HG02938 (cell line): ENCODE measurements at regions not wholly inside any gene's neighbourhood (a gene's known extent, or its start where the extent isn't known, plus 50 kb on each side); places are given as distances from the start of the nearest gene placed in this dataset.

Experiments
- ATAC-seq: cut with Tn5 transposase; IDR thresholded peaks from one replicate; pipeline ENCODE4 v1.9.1; 2021; ENCODE audit warnings: mild to moderate bottlenecking, moderate library complexity; ENCODE audit not compliant: unreplicated experiment

DNA sequence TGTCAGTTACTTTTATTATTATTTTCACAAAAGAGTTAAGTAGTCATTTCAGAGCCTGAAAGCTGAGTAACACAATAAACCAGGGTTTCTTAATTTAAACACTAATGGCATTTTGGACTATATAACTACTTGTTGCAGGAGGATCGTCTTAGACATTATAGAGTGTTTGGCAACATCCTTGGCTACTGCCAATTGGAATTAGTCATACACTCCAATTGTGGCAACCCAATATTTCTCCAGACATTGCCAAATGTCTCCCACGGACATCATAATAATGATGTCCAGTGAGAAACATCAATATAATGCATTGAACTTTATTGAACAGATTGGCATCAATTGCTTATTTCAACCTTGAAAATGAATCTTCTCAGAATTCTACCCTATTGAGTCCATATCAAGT, 441.9 kb upstream of the ADGRL4 start:
- ATAC-seq, result no peak

DNA sequence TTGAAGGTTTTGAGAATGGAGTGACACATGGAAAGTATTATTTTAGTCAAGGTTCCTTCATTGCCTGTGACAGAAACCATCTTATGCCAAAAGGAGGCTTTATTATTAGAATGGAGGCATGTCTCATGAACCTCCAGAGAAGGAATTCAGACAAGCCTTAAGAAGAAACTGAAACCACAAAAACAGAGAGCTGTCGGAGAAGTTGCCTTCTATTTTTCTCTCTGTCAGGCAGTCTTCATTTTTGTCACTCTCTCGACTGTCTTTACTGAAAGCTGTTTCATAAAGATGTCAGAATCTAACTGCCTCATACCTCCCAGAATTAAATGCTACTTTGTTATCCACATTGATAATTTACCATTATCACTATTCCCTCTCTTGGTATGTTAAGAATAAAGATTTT, 434.7 kb upstream of the ADGRL4 start:
- no peak for ATAC-seq

DNA sequence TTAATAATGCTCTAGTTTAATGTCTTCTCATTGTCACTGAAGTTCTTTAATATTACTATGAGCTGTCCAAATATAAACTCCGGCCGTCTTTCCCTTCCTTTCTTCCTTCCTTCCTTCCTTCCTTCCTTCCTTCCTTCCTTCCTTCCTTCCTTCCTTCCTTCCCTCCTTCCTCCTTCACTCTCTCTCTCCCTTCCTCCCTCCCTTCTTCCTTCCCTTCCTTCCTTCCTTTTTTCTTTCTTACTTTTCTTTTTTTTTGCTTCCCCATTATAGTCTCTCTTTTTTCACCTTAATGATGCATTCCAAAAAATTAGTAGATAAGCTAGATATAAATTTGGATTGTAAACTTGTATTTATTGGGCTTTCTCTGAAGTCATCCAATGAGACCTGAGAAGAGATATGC, 431.0 kb upstream of the ADGRL4 start:
- ATAC-seq, result no peak

DNA sequence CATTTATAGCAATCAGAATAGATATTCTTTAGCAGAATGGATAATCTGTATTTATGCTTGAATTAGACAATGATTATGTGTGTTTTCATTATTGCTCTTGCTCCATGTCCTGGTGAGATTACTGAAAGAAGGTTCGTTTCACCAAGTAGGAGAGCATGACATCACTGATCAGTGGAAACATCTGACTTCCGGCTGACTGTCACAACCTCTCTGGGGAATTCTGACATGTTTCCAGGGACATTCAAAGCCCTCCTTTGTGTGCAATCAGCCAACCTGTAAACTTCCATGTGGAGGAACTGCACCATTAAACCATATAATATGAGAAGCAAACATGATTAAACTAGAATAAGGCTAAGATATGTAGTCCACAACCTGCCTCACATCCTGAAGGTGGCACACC, 424.8 kb upstream of the ADGRL4 start:
- no peak for ATAC-seq

DNA sequence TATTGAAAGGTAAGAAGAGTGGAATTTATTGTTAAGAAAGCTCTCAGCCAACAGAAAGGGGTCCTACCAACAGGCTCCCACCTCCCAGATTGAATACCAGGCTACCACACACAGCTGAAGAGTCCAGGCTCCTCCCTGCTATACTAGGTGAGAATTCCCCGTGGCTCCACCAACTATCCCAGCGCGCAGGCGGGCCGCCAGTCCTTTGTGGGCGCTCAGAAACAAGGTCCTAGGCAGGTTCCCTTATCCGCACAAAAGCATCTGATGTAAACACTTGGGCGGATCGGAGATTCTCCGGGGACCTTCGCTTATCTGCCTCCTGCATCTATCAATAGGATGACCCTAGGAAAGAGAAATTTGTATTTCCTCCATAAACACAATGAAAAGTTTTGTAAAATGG, 423.9 kb upstream of the ADGRL4 start:
- ATAC-seq, result no peak

DNA sequence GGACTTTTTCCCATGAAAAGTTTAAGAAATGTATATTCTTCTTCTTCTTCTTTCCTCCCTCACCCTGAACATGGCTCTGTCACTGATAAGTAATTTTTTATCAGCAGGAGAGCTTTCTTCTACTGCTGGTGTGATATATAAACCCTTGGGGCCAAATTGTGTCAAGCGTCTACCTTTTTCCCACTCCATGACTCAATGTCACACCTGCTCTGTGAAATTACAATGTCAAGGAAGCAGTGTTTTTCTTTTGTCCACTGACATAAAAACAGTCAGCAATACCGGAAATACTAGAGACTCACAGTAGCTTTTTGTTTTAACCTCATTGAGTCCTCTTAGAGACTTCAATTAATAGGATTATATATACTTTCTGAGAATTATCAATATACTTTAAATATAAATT, 416.2 kb upstream of the ADGRL4 start:
- ATAC-seq, result no peak

DNA sequence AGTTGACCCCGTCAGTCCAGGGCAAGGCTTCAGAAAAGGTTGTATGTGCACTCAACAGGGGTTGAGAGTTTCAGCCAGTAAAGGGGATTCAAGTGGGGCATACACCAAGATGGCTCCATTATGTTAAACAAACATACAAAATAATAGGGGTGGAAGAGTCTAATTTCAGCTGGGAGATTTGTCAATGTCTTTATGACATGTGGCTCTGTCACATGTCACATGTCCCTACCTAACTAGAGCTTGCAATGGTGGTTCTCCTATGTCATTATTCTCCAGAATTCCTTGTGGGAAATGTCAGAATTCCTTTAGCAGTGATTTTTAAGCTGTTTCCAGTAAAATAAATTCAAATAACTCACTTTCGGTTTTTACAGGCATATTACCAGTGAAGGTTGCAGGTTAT, 392.0 kb upstream of the ADGRL4 start:
- ATAC-seq, result no peak

DNA sequence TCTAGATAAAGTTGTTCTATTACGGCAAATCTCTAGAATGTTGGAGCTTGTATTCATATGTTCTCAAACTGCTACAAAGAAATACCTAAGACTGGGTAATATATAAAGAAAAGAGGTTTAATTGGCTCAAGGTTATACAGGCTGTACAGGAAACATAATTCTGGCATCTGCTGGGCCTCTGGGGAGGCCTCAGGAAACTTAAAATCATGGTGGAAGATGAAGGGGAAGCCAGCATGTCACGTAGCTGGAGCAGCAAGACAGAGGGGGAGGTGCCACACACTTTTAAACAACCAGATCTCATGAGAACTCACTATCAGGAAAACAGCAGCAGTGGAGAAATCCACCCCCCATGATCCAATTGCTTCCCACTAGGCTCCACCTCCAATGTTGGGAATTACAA, 390.4 kb upstream of the ADGRL4 start:
- ATAC-seq, result no peak

DNA sequence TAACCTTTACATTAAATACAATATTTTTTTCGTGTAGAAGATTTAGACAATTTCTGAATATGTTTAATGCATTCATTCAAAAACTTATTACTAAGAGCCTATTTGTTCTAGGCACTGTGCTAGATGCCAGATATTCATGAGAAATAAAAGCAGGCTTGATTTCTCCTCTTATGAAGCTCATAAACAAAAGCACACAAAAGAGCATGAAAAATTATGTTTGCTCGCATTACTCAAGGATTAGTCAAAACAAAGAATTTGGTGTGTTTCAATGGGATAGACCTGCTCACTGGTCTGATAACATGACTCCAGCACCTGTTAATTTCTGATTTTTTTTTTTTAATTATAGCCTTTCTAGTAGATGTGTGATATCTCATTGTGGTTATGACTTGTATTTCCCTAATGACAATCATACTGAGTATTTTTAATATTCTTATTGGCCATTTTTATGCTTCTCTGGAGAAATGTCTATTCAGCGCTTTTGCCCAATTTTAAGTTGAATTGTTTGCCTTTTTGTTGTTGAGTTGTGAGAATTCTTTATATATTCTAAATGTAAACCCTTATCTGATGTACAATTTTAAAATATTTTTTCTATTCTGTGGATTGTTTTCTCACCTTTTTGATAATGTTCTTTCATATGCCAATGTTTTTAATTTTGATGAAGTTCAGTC, 382.3 kb upstream of the ADGRL4 start:
- no peak for ATAC-seq

DNA sequence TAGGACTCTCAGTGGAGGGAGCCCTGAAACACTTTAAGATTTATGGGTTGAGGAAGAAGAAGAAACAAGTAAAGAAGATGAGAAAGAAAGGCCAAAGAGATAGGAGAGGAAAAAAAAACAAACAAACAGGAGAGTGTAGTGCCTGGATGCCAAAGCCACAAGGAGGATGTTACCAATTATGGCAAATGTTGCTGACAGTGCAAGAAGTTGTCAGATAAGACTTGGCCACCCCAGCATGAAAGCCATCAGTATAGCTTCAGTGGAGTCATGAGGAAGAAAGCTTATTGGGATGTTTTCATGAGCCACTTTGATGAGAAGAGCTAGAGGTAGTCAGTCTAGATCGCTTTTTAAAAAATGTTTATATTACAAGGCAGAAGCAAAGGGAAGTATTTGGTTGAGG, 380.2 kb upstream of the ADGRL4 start:
- no peak for ATAC-seq

DNA sequence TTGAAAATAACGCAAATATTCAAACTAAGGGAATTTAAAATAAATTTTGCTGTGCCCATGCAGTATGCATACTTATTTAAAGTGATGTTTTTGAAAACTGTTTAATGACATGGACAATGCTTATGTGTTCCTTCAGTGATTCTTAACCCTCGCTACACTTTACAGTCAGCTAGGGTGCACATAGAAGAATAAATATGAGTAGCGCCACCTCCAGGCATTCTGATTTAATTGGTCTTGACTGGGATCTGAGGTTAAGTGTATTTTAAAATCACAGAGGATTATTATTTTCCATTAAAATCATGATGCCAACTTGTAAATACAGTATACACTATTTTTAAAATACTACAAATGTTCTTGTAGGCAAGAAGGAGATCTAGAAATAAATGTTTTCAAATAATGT, 373.5 kb upstream of the ADGRL4 start:
- no peak for ATAC-seq

DNA sequence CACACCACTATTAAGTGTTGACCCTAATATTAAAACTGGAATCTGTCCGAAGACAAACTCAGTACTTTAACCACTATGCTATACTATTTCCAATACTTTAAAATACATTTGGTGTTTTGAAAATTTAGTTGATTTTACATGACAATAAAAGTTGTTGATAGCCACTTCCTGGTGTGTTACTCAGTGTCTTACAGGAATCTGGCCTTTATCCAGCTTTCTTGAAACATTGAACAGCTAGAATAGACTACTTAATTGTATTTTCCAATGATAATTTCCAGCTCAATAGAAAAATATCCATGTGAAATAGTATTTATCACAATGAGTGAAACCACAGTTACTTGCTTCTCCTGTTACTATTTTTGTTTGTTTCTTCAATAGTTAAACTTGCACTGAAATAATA, 369.6 kb upstream of the ADGRL4 start:
- no peak for ATAC-seq

DNA sequence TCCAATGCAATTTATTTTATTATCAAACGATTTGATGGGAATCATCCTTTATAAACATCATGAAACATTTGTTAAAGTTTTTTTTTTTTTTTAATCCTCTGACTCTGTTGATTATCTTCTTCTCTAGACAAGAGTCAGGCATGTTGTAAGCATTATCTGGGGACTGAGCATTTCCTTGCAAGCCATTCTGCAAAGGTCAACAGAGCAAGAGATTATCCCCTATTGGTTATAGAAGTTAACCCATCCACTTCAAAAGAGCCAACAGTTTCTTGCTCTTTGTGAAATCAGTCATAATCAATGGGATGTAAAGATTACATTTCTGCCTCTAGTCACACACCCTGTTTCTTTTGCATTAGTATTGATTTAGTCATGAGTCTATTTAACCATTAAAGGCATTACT, 368.8 kb upstream of the ADGRL4 start:
- no peak for ATAC-seq

DNA sequence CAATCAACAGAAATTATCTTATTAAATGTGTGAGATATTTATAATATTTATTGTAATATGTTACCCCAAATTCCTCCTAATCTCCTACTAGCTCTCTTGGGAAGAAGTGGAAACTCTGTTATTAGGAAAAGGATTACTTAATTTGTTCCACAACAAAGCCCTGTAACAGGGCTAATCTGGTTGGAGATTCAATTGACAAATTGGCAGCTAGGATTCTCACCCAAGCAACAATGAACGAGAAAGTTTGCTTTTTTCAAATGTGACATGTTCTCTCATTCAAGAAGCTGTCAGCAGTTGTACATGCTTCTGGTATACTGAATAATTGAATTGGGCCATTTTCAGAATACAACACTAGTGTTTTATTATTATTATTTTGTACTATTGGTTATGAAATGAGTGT, 367.9 kb upstream of the ADGRL4 start:
- ATAC-seq, result no peak

DNA sequence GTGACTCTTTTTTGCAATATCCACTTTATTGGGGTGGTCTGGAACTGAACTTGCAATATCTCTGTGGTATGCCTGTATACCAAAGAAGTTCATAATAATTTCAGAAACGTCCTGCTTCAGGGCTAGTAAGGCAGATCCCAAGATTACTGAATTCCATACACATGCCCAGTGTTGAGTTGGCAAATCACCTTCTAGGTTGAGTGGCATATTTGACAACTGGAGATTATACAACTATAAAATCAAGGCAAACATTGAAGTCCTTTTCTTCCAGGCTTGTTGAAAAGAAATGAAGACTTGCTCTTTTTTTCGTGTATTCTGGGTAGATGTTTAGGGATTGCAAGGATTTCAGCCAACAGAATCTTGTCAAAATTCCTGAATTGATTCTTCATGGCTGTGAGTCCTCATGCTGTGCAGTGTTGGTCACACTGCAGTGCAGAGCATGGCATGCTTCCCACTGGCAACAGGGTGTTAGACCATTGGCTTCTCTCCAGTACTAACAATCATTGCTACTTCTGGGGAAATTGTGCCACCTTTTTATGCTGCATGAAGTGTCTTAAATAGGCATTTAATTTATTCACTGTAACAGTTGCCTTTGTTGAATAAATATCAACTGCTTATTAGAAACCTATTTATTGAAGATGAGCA, 367.1 kb upstream of the ADGRL4 start:
- no peak for ATAC-seq

DNA sequence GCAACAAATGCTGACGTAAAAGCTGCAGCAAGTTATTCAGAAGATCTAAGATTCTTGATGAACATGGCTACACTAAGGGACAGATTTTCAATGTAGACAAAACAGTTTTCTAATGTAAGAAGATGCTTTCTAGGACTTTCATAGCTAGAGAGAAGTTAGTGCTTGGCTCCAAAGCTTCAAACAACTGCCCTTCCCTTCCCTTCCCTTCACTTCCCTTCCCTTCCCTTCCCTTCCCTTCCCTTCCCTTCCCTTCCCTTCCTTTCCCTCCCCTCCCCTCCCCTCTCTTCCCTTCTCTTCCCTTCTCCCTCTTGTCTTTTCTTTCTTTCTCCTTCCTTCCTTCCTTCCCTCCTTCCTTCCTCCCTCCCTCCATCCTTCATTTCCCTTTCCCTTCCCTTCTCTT, 365.3 kb upstream of the ADGRL4 start:
- no peak for ATAC-seq

DNA sequence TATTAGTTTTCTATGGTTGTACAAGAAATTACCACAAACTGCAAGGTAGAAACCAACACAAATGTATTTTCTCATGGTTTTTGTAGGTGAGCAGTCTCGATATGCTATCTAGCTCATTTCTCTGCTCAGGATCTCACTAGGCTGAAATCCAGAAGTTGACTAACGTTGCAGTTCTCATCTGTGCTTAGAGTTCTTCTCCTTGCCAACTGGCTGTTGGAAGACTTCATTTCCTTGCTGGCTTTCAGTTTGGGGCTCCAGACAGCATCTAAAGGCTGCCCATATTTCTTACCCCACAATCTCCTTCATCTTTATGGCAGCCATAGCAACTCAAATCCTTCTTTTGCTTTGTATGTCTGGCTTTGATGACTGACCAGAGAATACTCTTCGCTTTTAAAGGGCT, 362.6 kb upstream of the ADGRL4 start:
- ATAC-seq, result no peak

DNA sequence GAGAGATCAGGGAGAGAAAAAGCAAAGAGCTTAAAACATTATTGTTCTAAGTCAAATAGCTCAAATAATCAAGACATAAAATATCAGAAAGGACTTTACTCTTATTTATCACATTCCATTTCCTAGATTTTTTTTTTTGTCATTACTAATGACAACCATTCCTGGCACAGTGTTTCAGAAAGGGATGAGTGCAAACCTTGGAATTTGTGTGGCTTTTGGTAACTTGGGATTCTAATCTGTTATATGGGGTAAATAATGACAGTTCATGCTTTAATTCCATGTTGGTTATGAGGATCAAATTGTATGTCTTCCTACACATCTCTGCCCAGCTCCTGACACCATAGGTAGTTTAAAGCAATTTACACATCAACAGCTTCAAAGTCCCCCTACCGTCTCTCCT, 358.4 kb upstream of the ADGRL4 start:
- ATAC-seq, result no peak

DNA sequence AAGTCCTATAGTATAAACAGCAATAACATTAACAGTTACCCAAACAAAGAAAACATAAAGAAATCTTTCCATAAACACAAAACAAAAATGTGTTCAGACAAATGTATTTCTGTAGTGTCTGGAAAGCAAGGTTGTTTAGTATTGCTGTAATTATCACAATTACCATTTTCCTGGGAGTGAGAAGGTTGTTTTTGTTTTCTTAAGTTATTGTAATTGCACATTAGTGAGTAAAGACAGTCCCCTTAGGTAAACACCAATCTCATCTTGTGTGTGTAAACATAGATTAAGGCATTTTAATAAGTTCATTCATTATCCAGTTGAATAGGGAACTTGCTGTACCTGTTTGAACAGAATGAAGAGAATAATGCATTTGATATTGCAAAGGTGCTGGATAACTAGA, 356.9 kb upstream of the ADGRL4 start:
- ATAC-seq, result no peak

DNA sequence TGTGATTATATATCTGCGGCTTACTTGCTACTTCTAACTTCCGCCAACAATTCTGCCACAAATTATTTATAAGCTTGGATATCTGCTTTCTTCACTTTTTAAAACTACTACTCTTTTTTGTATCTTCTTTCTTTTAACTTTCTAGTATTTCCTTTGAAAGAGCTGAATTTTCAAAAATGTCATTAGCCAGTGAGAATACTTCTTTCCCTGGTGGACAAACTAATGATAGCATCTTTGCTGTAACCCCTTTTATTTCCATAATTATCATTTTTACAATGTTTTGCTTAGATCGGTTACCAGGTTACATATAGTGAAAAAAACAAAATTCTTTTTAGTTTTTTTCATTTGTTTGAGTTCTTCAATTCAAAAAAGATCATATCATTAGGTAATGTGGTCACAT, 355.9 kb upstream of the ADGRL4 start:
- ATAC-seq, result no peak

DNA sequence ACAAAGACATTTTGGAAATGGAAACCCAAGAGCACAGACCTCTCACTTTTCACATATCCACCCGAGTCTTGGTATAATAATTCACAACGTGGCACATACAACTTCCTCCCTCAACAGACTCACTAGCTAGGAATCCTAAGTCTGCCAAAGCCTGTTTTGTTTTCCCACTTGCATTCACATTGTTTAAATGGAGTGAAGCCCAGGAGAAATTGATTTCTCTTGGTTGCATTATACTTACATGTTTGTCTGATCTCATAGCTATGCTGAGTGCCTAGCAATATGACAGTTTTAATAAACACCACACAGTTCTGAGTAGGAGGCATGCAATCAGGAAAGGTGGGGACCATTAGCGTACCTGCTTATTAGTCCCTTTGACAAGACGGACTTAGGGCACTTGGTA, 348.6 kb upstream of the ADGRL4 start:
- ATAC-seq, result no peak

DNA sequence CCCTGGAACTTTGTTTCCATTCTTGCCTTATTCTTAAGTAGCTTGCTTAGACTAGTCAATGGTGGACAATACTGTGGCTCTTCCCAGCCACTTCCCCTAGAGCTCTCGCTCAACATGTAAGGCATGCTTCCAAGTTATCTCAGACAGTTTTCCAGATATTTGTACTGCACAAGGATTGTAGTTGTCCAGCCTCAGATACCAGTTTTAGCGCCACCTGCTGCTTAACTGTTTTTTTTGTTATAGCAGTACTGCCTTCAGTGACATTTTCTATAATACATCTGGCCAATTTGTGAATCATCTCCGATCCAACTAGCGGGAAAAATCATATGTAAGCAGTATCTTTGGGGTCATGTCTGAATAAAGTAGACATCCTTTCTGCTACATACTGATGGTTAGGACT, 346.7 kb upstream of the ADGRL4 start:
- ATAC-seq, result no peak

DNA sequence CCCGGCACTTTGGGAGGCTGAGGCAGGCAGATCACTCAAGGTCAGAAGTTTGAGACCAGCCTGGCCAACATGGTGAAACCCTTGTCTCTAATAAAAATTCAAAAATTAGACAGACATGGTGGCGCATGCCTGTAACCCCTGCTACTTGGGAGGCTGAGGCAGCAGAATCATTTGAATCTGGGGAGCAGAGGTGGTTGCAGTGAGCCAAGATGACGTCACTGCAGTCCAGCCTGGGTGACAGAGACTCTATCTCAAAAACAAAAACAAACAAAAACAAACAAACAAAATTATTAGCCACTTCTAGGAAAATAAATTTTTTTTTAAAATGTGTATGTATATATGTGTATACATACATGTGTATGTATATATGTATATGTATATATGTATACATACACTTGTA, 320.3 kb upstream of the ADGRL4 start:
- ATAC-seq, result no peak
